HG03378 (cell line): ENCODE measurements at regions not wholly inside any gene's neighbourhood (a gene's known extent, or its start where the extent isn't known, plus 50 kb on each side); places are given as distances from the start of the nearest gene placed in this dataset.

ENCODE experiments used
- ATAC-seq: cut with Tn5 transposase; IDR thresholded peaks from one replicate; pipeline ENCODE4 v1.9.1; 2021; ENCODE audit warnings: mild to moderate bottlenecking, moderate library complexity; ENCODE audit not compliant: unreplicated experiment

DNA sequence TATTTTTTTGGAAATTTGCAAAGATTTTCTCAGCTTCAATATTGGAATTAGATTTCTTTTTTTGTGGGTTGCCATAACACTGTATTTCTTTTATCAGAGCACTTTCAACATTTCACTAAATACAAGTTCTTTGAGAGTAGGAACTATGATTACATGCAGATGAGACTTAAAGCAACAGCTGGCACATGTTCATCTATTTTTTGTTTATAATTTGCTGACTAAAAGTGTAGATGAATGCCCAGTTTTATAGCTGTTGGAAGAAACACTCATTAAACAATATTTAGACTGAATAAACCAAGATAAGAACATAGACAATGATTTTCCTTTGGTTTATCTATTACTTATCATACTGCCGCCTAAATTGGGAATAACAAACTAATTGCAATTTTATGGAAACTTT is 803.0 kb upstream of the KLHL1 start:
- no peak for ATAC-seq

DNA sequence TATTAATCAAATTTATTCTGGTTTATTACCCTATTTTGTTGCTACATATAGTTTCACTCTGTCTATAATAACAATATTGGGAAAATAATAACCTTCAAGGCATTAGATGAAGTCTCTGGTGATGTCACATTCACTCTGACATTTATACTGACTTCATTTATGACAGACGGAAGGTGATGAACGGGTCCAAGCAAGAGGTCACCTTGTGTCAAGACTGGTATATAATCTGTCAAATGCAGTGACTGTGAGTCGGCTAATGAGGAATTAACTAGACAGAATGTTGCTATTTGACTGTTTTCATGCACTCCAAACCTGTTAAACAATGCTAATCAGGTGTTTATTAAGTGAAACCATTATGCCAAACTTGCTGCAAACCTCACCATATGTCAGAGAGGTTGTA is 800.5 kb upstream of the KLHL1 start:
- ATAC-seq, result no peak

DNA sequence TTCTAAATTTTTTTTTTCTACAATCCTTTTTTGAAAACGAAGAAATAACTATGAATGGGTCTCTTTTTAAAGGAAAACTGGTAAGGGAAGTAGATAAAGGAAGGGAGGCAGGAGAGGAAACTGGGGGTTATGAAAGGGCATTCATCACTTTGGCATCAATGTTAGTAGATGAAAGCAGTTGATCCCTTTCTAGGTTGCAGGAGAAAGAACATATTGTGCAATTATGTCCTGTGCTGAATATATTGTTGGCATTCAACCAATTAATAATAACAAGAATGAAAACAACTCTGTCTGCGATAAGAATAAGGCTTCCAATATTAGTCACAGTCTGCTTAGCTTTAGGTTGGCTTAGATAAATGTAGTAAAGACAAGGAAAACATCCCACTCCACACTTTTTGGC is 796.8 kb upstream of the KLHL1 start:
- no peak for ATAC-seq

DNA sequence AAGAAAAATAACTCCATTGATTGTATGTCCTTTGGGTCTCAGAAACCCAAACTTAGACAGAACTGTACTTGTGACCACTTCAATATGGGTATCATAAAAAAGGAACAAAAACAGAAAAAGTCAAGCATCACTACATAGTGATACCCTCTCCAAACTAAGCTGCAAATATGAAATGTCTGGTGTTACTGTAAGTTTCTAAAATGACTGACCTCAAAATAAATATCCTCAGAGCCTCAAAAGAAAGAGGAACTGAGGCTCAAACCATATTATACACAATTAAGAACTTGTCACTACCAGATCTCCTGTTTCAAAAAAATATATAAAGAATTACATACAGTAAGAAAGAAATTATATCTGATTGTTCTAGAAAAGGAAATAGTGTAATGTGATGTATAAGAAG is 787.9 kb upstream of the KLHL1 start:
- no peak for ATAC-seq

DNA sequence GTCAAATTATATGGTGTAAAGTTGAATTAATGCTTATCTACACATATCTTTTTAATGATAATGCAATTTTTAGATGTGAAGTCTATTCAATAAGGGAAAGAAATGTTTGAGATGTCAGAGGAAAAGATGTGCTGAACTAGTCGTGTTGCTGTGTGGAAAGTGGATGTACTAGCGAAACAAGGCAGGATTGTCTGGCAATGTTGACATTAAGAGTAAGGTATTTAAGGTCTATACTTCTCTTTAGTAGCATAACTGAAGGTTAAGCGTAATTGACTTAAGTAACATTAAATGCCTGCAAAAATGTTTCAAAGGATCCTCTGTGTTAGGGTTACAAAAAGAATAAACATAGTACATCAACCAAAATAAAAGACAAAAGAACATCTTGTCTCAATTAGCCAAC is 787.3 kb upstream of the KLHL1 start:
- ATAC-seq, result no peak

DNA sequence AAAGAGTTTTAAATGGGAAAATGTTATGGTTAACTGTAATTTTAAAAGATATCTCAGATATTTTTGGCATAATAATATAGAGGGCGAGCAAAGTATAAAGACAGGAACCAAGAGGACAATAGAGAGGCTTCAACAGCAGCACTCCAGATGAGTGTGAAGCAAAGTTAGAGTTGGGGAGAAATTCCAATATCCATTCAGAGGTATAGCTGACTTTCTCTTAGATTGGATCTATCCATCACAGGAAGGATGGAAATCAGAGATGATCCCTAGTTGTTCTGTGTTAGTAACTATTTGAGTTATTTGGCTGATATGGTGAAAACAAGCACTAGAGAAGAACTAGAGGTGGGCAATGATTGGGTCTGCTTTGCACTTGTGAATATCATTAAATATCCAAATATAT is 786.0 kb upstream of the KLHL1 start:
- ATAC-seq, result no peak

DNA sequence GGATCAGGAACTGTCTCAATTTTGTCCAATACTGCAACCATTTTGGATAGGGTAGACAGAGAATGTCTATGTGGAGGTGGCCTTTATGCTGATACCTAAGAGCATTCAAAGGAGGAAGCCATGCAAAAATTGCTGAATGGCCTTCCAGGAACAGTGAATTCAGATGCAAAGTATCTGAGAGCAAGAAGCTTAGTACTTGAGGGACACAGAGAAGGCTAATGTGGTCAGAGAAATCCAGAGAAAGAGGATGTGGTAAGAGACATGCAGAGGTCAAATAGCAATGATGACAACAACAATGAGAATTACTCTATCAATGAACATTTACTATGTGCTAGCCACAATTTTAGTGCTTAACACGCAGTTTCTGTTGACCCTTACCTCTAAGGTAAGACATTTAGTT is 785.6 kb upstream of the KLHL1 start:
- ATAC-seq, result no peak

DNA sequence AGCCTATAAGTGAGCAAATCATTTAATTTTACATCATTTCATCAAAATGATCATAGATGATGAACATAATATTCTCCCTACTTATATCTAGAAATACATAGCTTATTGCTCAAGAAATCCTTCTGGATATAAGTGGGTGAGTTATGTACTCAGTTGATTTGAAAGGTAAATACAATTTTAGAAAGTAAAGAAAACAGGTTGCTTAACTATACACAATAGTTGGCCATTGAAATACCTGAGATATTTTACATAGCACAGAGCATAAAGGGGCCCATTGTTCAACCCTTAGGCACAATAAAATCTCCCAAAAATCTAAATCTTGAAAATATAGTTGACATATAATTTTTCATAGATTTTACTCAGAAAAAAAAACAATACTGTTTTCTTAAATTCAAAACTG is 782.0 kb upstream of the KLHL1 start:
- ATAC-seq, result no peak

DNA sequence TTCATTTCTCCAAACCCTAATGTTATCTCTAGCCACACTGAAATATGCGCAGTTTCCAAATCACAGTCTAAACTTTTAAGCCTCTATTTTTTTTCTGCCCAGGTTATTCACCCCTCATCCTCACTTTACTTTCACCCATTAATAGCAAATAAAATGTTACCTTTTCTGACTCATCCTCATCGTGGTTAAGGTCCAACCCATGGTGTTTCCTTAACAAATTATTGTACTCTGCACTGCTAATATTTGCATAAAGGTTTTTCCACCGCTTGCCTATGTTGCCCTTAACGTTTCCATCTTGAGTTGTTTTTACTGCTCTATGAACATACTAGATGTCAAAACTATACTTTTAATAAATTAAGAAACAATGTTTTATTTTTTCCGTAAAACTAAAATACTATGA is 780.9 kb upstream of the KLHL1 start:
- ATAC-seq, result no peak

DNA sequence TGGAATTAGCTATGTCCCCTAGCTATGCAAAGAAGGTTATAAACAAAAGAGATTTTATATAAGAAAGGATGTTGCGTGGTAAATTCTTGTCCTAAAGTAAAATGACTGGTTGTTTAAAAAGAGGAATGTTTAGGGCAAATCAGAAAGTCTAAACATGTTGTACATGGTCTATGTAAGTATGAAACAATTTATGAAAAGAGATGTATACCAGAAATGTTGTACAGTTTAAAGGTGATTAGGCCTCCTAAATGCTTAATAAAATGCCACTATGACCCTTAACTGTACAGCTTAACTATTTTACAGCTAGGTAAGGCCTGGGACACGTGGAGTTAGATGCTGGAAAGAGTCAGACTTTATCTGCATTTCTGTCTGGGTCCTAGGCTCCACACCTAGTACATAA is 775.9 kb upstream of the KLHL1 start:
- ATAC-seq, result no peak

DNA sequence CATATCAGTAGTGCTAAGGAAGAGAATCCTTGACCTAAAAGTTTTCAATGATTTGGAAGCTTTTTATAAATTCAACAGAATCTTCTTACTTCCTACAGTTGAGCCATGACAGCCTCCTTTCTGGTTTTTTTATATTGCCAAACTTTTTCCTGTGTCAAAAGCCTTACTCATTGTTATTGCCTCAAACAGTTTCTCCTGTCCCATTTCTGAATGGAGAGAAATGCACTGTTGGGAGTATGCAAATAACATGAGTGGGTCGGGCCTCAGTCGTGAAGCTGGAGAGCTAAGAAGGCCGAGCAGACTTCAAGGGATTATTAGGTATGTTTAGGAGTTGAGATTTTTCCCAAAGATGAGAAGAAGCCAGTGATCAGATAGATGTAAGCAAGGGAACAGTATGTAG is 766.4 kb upstream of the KLHL1 start:
- ATAC-seq, result no peak

DNA sequence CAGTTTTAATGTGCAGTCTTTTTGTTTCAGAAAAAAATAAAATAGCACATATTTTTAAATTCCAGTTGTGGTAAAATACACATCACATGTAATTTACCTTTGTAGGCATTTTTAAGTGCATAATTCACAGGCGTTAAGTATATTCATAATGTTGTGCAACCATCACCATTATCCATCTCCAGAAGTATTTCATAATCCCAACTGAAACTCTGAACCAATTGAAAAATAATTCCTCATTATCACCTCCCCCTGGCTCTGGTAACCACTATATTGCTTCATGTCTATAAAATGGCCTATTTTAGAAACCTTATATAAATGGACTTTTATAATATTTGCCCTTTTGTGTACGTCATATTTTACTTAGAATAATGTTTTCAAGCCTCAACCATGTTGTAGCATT is 756.5 kb upstream of the KLHL1 start:
- ATAC-seq, result no peak

DNA sequence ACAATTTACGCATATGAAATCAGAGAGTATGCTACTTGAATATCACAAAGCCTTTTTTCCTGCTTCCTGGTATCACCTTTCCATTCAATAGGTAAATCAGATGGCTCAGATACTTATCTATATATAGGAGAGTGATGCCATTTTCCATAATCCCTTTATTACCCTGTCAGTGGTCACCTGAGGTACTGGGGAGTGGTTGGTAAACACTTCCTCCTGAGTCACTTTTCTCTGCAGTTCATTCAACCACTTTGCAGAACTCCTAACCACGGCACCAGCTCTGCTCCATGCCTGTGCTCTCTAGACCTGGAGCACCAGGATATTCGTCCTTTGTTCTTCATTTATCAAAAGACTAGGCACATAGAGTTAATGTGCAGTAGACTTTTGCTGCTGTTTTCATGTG is 748.5 kb upstream of the KLHL1 start:
- no peak for ATAC-seq

DNA sequence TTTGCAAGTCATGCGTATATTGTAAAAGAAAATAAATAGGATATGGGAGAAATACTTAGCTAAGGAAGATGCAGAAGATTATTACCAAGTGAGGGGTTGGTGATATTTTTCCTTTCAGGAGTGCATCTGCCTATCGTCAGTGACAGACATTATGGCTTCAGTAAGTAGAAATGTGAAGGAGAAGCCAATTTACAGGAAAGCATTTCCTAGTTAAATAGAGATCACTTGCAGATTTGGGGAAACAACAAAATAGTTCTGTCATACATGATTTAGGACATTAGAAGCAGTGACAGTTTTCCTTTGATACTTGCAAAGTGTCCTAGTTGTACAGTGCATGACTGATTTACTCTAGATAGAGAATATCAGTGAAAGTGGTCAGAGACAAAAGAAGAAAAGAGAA is 747.8 kb upstream of the KLHL1 start:
- no peak for ATAC-seq

DNA sequence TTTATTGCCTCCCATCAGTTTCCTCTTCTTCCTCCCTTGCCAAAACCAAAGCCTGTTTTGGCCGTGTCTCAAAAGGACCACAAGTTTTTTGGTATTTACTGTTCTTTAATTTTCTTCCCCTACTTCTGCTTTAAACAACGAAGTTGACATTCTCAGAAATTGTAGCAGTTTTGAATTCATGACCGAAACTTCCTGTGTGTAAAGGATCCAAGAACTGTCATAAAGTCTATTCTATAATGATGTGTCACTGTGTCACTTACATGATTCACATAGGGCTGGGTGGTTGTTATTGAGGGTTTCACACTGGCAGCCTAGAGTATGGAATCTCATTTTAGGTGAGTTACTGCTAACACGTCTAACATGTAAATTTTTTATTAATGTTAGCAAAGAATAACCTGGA is 741.0 kb upstream of the KLHL1 start:
- no peak for ATAC-seq

DNA sequence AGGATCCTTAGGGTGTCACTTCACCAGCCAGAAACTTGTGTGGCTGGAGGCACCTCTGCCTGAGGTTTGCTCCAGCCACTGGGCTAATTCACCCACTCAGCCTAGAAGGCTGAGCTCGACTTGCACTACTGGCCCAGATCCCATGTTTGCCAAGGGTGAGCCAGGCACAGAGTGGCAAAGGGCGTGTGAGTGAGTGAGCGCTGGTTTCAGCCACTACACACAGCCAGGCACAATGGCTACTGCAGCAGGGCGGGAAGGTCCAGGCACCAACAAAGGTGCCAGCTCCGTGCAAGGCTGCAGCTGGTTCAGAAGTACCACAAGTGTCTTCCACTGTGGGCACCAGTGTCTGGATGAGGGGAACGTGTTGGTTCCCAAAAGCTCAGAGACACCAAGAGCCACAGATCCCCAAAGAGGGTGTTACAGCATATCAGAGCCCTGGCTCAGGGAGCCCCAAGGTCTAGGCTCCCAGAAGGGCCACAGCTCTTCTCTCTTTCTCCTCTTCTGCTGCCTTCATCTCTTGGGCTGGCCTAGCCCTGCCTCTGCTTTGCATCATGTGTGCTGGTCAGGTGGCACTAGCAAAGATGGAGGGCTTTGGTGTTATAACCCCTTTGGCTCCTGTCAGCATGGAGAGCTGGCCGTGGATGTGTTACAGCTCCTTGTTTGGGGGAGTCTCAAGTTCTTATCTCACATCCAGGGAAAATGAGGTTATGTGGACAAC is 736.3 kb upstream of the KLHL1 start:
- no peak for ATAC-seq

DNA sequence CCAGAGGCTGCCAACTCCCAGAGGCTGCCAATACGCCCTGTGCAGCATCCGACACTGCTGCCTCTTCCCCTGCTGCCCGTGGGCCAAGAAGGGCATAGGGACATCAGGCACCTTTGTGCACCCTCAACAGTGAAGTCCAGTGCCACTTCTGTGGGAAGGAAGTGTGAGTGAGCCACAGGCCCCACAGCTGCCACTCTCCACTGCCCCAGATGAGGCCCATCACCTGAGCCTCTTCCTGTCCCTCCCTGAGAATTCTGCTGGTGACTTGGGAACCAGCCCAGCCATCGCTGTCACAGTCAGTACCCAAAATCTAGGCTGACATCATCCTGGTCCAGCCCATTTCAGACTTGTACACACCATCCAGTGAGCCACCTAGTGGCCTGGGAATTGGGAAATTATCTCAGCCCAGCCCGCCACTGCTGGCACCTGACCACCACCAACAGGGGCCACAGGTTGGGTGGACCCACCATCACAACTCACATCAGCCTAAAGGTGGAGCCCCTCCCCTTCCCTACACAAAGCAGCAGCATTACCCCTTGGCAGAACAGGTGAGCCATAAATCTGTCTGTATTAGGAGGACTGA is 733.9 kb upstream of the KLHL1 start:
- ATAC-seq, result no peak

DNA sequence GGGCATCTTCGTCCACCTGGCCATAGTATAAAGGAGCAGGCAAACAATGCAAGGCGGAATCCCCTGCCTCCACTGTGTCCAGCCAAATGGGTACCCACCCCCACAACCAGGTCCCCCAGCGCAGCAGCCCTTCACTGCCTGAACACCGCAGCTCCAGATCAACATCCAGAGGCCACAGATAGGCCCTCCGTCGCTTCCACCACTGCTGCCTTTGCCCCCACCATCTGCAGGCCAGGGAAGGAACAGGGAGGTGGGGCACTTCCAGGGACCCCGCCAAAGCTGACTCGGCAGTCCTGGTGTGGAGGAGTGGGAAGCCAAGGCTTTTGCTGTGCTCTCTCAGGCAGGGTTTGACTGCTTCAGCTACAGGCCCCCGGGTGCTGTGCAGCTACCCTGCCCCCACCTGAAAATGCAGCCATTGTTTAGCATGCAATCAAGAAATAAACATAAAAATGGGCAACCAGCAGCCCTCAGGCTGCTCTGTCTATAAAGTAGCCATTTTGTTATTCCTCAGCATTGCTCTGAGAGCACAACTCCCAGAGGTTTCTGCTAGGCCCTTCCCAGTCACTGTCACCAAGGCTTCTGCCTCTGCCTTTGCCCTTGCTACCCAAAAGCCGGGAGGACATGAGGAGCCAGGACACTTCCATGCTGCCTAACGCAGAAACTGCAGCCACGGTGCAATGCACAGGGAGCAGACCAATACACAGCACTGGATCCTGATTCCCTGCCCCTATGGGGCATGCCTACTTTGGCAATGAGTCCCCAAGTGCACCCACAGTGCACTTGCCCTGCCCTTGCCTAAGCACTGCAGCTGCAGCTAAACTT is 733.2 kb upstream of the KLHL1 start:
- no peak for ATAC-seq

DNA sequence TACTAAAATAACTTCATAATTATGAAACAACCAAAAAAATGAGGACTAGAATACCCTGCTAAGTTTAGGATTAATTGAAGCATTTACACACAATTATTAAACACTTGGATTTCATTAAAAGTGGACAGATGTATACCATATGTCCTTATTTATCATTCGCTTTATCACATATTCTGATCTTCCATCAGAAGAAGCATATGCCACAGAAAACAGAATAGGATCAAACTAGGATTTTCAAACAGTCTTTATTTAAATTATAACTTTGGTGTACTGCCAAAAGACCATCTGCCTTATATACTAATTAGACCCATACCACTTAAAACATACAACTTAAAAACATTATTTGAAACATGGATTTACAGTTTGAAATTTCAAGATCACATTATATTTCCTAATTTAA is 727.1 kb upstream of the KLHL1 start:
- ATAC-seq, result no peak

DNA sequence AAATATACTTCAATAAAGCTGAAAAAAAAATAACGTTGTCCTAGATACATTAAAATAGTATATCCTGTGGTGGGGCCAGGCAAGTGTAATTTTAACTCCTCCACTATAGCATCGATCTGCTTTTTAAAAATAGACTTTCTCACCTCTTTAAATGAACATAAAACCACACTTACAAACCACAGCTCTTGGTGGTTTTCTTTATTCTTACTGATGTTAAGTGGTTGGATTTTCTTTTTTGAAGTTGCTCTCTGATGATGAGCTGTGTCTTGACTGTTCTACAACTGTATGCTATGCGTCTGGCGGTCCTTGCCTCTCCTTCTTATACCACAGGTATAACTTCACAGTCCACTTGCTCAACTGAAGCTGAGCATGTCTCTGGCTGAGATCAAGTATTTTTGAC is 721.5 kb upstream of the KLHL1 start:
- no peak for ATAC-seq

DNA sequence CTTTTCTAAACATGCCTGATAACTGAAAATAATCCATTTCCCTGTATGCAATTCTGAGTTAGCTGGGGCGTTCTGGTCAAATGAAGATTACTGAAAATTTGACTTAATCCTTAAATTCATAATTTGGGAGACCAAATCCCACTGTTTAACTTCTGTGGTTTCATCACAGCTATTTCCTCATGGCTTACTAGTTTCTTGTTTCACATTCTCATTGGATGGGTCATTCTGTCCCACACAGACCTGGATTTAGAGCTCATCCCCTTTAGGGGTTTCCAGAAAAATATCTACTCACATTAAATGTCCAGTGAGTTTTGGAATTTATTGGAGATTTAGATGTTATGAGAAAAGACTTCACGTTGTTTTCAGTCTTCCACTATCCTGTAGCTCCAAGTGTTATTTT is 709.3 kb upstream of the KLHL1 start:
- no peak for ATAC-seq

DNA sequence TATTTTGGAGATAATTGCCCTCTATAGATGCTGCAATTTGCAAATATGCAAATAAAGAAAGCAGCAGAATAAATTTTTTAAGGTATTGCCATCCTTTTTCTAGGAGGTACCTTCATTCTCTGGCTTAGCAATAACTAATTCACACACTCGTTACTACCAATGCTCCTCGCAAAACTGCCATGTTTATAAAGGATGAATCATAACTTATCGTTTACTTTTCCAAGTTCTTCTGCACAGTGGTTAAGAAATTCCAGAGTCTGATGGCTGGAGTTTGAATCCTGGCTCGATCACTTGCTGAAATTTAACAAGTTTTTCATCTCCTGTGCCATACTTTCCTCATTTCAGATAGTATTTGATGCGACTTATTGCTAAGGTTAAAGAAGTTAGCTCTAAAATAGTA is 708.6 kb upstream of the KLHL1 start:
- no peak for ATAC-seq
